GM12892 (cell line): ENCODE measurements at regions not wholly inside any gene's neighbourhood (a gene's known extent, or its start where the extent isn't known, plus 50 kb on each side); places are given as distances from the start of the nearest gene placed in this dataset.

Experiments
- POLR2A ChIP-seq: IDR thresholded peaks from 2 replicates; pipeline ENCODE4 v1.6.1; 2011; ENCODE audit warnings: low read depth, low read length, control low read depth
- POLR2AphosphoS5 ChIP-seq: IDR thresholded peaks from 2 replicates; pipeline ENCODE4 v1.6.1; 2011; ENCODE audit warnings: low read depth, low read length, control low read depth

- TF ChIP-seq POLR2A (no peak), POLR2AphosphoS5 (no peak)
Measured at GRCh38 chr4:145390571-145390970, 91.1 kb upstream of the SMAD1 start.
